GM12864 (cell line): ENCODE measurements at regions not wholly inside any gene's neighbourhood (a gene's known extent, or its start where the extent isn't known, plus 50 kb on each side); places are given as distances from the start of the nearest gene placed in this dataset.

Experiments used
- DNase-seq: peaks from one replicate; pipeline ENCODE4 v3.0.0-alpha.2; 2011; ENCODE audit warnings: low read depth
- H3K4me3 ChIP-seq: 2 replicates; pipeline ENCODE4 v1.5.1; 2011; ENCODE audit warnings: mild to moderate bottlenecking, low read depth, low read length, control low read depth
- TF ChIP-seq, protein P1 (sequence below): IDR thresholded peaks from 2 replicates; pipeline ENCODE4 v1.5.1; 2011; ENCODE audit warnings: low read depth, mild to moderate bottlenecking, moderate library complexity, low read length, control low read depth, inconsistent platforms; ENCODE audit errors: missing control alignments

DNA sequence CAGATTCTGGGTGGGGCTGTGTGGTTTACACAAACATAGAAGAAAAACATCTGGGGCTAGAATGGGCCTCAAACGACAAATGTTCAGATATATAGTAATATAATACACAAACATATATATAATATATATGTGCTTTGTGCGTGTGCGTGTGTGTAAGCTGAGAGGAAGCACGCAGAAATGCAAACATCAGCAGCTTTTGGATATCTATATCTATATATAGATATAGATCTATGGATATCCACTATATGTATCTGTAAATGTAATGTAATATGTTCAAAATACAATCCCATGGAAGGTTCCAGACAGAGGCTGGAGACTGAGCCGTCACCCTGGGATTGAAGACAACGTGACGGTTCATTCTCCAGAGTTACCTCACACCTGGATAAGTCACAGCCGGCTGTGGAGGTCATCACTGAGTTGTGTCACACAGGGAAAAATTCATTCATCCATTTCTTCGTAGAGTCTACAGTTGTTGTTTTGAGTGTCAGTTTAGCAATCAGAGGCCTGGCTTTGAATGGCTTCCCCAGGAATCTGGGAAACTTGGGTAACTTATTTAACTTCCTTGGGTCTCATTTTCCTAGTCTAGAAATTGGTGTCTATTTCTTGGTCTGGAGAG lies 123.0 kb upstream of the CPEB4 start:
- TF ChIP-seq, protein P1, sequence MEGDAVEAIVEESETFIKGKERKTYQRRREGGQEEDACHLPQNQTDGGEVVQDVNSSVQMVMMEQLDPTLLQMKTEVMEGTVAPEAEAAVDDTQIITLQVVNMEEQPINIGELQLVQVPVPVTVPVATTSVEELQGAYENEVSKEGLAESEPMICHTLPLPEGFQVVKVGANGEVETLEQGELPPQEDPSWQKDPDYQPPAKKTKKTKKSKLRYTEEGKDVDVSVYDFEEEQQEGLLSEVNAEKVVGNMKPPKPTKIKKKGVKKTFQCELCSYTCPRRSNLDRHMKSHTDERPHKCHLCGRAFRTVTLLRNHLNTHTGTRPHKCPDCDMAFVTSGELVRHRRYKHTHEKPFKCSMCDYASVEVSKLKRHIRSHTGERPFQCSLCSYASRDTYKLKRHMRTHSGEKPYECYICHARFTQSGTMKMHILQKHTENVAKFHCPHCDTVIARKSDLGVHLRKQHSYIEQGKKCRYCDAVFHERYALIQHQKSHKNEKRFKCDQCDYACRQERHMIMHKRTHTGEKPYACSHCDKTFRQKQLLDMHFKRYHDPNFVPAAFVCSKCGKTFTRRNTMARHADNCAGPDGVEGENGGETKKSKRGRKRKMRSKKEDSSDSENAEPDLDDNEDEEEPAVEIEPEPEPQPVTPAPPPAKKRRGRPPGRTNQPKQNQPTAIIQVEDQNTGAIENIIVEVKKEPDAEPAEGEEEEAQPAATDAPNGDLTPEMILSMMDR, result no peak
- H3K4me3 ChIP-seq, result no peak overlapping the region
- no peak for DNase-seq

DNA sequence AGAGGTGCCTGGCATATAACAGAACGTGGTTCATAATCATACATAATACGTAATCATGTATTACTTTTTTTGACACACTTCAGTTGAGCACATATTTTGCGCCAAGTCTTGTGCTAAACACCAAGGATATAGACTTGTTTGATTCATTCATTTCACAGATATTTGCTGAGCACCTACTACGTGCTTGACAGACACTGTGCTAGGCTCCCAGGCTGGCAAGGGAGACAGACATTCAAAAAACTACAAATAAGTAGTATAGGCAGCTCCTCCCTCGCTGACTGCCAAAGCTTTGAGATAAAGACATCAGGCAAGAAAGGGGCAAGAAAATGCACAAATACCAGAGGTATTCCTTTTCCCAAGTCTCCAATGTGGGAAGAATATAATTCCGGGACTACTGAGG lies 122.5 kb upstream of the CPEB4 start:
- DNase-seq, result no peak
- no peak overlapping the region for H3K4me3 ChIP-seq
- TF ChIP-seq, protein P1, result no peak

DNA sequence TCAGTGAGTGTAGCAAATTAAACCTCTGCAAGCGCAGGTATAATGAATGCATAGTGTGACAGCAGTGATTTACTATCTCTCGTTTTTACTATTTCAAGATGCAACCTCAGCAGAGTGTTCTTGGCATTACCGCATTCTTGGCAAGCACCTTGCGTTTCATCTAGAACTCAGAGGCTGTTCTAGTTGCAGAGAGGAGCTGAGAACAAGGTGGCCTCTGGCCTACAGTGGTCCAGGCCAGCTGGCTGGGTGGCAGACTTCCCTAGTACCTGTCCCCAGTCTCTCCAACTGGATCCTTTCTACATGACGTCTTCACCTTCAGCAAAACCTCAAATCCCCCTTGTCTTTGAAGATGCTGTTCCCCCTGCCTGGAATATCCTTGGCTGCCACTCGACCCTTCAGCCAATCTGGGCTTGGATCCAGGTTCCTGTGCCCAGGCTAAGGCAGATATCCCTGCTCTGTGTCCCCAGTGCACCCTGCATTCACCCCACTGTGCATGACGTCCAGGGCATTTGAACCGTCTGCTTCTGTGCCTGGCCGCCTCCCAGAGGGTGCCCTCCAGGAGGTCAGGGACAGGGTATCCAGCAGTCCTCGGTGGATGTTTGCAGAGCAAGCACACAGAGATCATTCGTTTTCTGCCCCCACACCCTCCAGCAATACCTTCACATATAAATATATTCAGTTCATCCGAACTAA lies 120.4 kb upstream of the CPEB4 start:
- TF ChIP-seq, protein P1, result no peak
- no peak for DNase-seq
- H3K4me3 ChIP-seq, result no peak overlapping the region

DNA sequence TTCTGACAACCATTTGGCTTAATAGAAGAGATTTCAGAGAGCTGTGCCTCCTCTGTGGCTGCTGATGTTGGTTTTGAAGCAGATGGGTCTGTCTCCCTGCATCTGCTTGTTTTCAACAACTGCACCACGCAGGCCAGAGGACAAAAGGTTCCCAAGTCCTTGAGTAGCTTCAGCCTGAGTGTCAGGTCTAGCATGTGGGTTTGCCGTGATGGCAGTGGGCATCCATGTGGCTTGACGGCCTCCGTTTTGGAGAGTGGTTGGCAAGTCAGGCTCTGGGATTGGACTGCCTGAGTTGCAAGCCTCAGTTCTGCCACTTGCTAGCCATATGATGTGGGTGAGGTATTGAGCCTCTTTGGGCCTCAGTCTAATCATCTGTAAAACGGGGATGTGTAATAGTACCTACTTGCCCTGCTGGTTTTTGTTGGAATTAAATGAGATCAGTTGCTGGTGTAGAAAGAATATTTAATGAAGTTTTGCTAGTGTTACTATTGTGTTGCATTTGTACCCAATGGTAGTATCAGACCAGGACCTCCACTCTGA lies 119.8 kb upstream of the CPEB4 start:
- TF ChIP-seq, protein P1, result no peak
- no peak for DNase-seq
- no peak overlapping the region for H3K4me3 ChIP-seq

DNA sequence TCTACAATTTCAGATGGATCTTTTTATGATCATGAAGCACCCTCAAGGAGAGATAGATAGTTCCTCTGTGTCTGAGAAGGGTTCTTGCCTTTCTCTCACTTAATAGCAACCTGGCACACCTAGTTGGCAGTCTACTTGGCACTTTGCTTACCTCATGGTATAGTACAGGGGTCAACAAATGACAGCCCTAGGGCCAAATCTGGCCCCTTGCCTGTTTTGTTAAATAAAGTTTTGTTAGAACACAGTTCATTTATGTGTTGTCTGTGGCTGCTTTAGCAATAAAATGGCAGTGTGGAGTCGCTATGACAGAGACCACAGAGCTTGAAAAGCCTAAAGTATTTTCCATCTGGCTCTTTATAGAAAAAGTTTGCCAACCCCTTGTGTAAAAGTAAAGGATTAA lies 119.3 kb upstream of the CPEB4 start:
- DNase-seq, result no peak
- TF ChIP-seq, protein P1, result no peak

DNA sequence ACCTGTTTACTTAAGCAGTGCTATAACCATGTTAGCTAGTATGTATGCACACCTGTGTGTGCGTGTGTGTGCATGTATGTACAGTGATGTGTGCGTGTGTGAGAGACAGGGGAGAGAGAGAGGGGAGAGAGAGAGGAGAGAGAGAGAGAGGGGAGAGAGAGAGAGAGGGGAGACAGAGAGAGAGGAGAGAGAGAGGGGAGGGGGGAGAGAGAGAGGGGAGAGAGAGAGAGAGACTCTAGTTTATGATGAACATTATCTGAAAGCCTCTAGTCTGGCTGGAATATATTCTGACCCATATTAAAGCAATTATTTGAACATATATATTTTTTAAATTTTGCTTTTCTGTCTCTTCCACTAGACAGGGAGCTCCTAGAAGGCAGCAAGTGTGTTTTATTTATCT lies 117.5 kb upstream of the CPEB4 start:
- DNase-seq, result no peak
- H3K4me3 ChIP-seq, result no peak overlapping the region
- TF ChIP-seq, protein P1, result no peak

More for the DNA sequence above, 119.3 kb upstream of the CPEB4 start:
- H3K4me3 ChIP-seq, result no peak overlapping the region
